Thoracic aorta (tissue), 2 donors: ENCODE measurements at regions not wholly inside any gene's neighbourhood (a gene's known extent, or its start where the extent isn't known, plus 50 kb on each side); places are given as distances from the start of the nearest gene placed in this dataset.

Source experiments
- ATAC-seq: fragments of 150-250 bp; one replicate; pipeline ENCODE4 v1.8.0; 2017; ENCODE audit warnings: low read depth; ENCODE audit not compliant: insufficient number of reproducible peaks, low FRiP score
- DNase-seq: peaks from one replicate; pipeline ENCODE4 v3.0.0-alpha.2; 2020; ENCODE audit warnings: low spot score
- H3K27ac ChIP-seq, 2 donors: fragments of 200-600 bp; sonication (generic); 1 replicate in 1 of 2; 2 replicates in 1 of 2; pipeline ENCODE4 v1.5.1; 2016; ENCODE audit warnings: mild to moderate bottlenecking in 2 of 2, moderate library complexity in 2 of 2
- H3K27me3 ChIP-seq: fragments of 200-600 bp; sonication (generic); replicated peaks from 2 replicates; pipeline ENCODE4 v1.6.0; 2016; ENCODE audit warnings: mild to moderate bottlenecking; ENCODE audit not compliant: insufficient read depth
- H3K36me3 ChIP-seq: fragments of 200-600 bp; sonication (generic); one replicate; pipeline ENCODE4 v1.5.1; 2016
- H3K4me1 ChIP-seq, 2 donors: fragments of 200-600 bp; sonication (generic); 1 replicate in 1 of 2; 2 replicates in 1 of 2; pipeline versions ENCODE4 v1.5.1 to v1.6.0; 2016; ENCODE audit warnings: low read depth in 2 of 2, mild to moderate bottlenecking in 1 of 2; ENCODE audit not compliant: control insufficient read depth in 1 of 2
- H3K4me3 ChIP-seq: fragments of 200-600 bp; sonication (generic); 2 replicates; pipeline ENCODE4 v1.5.1; 2016; ENCODE audit warnings: mild to moderate bottlenecking
- H3K9me3 ChIP-seq: fragments of 200-600 bp; sonication (generic); 2 replicates; pipeline ENCODE4 v1.5.1; 2016
- TF ChIP-seq, protein P1 (sequence below): fragments of 200-600 bp; sonication (generic); IDR thresholded peaks from one replicate; pipeline ENCODE4 v1.5.1; 2019; ENCODE audit warnings: antibody characterized with exemption

DNA sequence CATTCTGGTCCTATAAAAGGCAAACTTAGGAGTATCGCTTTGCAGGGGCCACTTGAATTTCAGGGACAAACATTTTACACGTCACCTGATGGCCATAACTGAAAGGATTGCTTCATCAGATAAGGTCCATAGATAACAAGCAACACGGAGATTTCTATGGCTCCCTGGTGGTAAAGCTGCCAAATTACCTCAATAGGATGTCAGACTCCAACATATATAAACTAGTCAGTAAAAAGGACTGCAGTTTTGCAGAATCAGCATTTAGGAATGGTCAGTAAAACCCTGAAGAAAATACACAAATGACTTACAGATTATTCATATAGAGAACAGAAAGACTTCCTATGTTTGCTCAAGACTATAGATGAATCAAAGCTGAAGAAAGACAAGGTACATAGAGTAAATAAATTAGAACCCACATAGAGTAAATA is 66.1 kb upstream of the GRIP1 start:
- Histone ChIP-seq H3K9me3 (no peaks in the 10 kb centered on the region), H3K27ac (no peak overlapping the region), H3K27me3 (no peaks in the 10 kb centered on the region), H3K4me1 (no peaks in the 10 kb centered on the region), H3K36me3 (no peaks in the 10 kb centered on the region), H3K4me3 (no peak overlapping the region)
- TF ChIP-seq, protein P1, sequence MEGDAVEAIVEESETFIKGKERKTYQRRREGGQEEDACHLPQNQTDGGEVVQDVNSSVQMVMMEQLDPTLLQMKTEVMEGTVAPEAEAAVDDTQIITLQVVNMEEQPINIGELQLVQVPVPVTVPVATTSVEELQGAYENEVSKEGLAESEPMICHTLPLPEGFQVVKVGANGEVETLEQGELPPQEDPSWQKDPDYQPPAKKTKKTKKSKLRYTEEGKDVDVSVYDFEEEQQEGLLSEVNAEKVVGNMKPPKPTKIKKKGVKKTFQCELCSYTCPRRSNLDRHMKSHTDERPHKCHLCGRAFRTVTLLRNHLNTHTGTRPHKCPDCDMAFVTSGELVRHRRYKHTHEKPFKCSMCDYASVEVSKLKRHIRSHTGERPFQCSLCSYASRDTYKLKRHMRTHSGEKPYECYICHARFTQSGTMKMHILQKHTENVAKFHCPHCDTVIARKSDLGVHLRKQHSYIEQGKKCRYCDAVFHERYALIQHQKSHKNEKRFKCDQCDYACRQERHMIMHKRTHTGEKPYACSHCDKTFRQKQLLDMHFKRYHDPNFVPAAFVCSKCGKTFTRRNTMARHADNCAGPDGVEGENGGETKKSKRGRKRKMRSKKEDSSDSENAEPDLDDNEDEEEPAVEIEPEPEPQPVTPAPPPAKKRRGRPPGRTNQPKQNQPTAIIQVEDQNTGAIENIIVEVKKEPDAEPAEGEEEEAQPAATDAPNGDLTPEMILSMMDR, result no peak
- ATAC-seq (no peak), DNase-seq (no peak)

DNA sequence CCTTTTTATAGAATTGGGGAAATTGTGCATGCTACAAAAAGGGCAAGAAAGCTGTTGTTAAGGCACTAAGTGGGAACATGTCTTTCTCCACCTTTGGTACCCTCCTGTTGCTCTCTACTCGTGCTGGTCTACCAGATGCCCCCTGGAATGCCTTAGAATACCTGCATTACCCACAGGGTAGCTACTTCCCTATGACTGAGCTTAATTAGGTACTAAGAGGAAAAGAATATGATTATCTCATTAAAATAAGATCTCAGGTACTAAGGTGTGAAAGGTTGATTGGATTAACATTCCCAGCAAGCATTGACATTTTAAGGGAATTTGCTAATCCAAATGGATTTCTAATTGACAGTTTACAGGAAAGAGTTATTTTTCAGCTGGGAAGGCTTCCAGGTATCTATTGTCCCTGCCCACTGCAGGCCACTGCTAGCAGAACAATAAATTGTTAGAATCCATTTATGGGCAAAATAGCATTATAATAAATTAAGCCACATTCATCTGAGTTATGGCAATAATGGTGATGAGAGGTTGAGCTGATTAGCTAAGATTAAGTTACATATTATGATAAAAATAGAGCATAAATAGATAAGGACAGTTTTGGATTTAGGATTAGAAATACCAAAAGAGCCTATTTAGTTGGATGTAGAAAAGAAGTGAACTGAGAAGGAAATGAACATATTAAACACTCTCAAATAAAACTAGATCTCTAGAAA is 67.8 kb upstream of the GRIP1 start:
- H3K4me3 ChIP-seq, result no peak overlapping the region
- no peak for ATAC-seq
- H3K27ac ChIP-seq, result no peak overlapping the region
- H3K9me3 ChIP-seq, result no peaks in the 10 kb centered on the region
- TF ChIP-seq, protein P1, result no peak
- H3K36me3 ChIP-seq, result no peaks in the 10 kb centered on the region
- H3K4me1 ChIP-seq, result no peaks in the 10 kb centered on the region
- no peak for DNase-seq
- no peaks in the 10 kb centered on the region for H3K27me3 ChIP-seq

DNA sequence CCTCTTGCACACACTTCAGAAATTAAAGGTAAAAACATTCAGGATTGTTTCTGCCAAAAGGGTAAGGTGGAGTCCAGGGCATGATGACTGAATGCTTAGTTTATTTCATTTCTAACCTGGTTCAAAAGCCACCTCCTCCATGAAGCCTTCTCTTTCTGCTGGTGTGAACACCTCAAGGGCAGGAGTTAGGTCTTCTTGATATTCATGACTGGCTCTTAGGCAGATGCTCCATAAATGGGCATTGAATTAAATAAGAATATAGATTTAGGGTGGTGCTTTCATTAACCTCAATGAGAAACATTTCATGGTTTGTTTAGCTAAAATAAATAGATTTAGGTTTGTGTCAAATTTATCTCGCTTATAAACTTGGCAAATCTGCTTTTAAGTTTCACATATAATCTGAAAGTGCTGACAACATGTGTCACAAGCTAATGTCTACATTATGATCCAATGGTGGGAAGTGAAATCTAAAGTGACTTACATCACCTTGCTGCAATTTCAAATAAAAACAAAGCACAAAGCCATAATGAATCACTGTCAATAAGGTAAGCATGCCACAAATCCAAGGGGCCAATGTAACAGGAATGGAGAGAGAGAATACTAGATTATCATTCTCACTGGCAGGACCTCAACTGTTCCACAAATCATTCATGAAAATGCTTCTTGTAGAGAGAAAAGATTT is 72.7 kb upstream of the GRIP1 start:
- H3K27ac ChIP-seq, result no peak overlapping the region
- H3K4me3 ChIP-seq, result no peak overlapping the region
- no peaks in the 10 kb centered on the region for H3K36me3 ChIP-seq
- DNase-seq (no peak), ATAC-seq (no peak)
- H3K27me3 ChIP-seq, result no peaks in the 10 kb centered on the region
- TF ChIP-seq, protein P1, result no peak
- no peaks in the 10 kb centered on the region for H3K9me3 ChIP-seq
- no peaks in the 10 kb centered on the region for H3K4me1 ChIP-seq

DNA sequence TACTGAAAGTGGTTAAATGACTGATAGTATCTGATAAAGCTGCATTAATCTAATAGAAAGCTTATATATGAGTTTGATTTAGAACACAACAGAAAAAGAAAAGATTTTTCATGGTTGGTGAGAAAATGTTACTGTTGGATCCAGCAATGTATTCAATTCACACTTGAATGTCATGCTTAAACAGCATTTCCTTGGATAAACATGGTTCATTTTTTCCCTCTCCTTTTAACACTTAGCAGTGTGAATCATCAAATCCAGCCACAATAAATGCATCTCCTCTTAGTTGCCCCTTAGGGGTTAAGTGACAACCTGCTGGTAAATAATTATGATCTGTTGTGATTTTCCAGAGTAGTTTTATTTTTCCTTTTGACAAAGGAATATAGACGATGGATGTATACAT is 74.9 kb upstream of the GRIP1 start:
- Histone ChIP-seq H3K27me3 (no peaks in the 10 kb centered on the region), H3K4me3 (no peak overlapping the region), H3K9me3 (no peaks in the 10 kb centered on the region), H3K36me3 (no peaks in the 10 kb centered on the region), H3K4me1 (no peaks in the 10 kb centered on the region), H3K27ac (no peak overlapping the region)
- TF ChIP-seq, protein P1, result no peak
- DNase-seq (no peak), ATAC-seq (no peak)

DNA sequence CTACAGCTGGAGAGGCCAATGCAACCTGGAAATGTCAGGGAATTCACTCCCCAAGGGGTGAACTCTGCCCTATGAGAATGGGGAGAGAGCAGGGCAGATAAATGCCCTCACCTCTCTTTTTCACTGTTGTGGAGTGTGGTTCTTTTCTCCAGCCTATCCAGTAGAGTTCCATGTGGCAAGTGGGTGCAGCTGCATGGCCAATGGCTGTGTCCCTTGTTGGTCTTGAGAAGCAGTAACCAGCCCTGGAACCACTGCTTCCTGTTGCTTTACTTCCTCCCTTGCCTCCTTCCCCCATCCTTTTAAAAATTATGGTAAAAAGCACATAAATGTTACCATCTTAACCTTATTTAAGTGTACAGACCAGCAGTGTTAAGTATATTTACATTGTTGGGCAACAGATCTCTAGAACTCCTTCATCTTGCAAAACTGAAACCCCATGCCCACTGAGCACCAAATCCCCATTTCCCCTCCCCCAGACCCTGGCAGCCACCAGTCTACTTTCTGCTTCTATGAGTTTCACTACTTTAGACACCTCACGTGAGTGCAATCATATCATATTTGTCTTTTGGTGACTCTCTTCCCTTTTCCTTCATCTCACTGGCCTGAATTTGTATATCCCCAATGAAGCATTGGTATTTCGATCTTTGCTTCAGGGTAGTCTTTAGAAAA is 77.0 kb upstream of the GRIP1 start:
- ATAC-seq, result no peak
- TF ChIP-seq, protein P1, result no peak

More for the DNA sequence above, 77.0 kb upstream of the GRIP1 start:
- H3K9me3 ChIP-seq, result no peaks in the 10 kb centered on the region
- no peaks in the 10 kb centered on the region for H3K36me3 ChIP-seq
- DNase-seq, result no peak
- no peaks in the 10 kb centered on the region for H3K27me3 ChIP-seq
- H3K4me3 ChIP-seq, result no peak overlapping the region
- H3K4me1 ChIP-seq, result no peaks in the 10 kb centered on the region
- no peak overlapping the region for H3K27ac ChIP-seq
